Liver (tissue), 3 donors: ENCODE measurements at regions not wholly inside any gene's neighbourhood (a gene's known extent, or its start where the extent isn't known, plus 50 kb on each side); places are given as distances from the start of the nearest gene placed in this dataset.

Experiments used
- CTCF ChIP-seq: fragments of 150-350 bp; IDR thresholded peaks from 2 replicates; pipeline ENCODE4 v1.5.1; 2017; ENCODE audit warnings: improper control_type of control experiment, low read depth, low read length; ENCODE audit not compliant: missing input control
- EGR1 ChIP-seq, 2 donors: IDR thresholded peaks; 2 replicates each; pipeline ENCODE4 v1.6.1; 2016 to 2018; ENCODE audit warnings: antibody characterized with exemption in 2 of 2, low read depth in 2 of 2
- FOXA2 ChIP-seq: IDR thresholded peaks from 2 replicates; pipeline ENCODE4 v1.6.1; 2016; ENCODE audit warnings: antibody characterized with exemption
- GABPA ChIP-seq, 2 donors: IDR thresholded peaks in 1 of 2; conservative IDR thresholded peaks in 1 of 2; 2 replicates each; pipeline ENCODE4 v1.6.1; 2016; ENCODE audit warnings: antibody characterized with exemption in 2 of 2, mild to moderate bottlenecking in 1 of 2, moderate library complexity in 1 of 2
- MAX ChIP-seq: IDR thresholded peaks from 2 replicates; pipeline ENCODE4 v1.6.1; 2016; ENCODE audit warnings: antibody characterized with exemption
- NR2F2 ChIP-seq: IDR thresholded peaks from 2 replicates; pipeline ENCODE4 v1.6.1; 2016; ENCODE audit warnings: antibody characterized with exemption
- RAD21 ChIP-seq, 2 donors: IDR thresholded peaks; 2 replicates each; pipeline ENCODE4 v1.6.1; 2016; ENCODE audit warnings: antibody characterized with exemption in 2 of 2, mild to moderate bottlenecking in 2 of 2
- REST ChIP-seq: IDR thresholded peaks from 2 replicates; pipeline ENCODE4 v1.6.1; 2016; ENCODE audit warnings: antibody characterized with exemption, mild to moderate bottlenecking
- RXRA ChIP-seq, 2 donors: IDR thresholded peaks; 2 replicates each; pipeline ENCODE4 v1.6.1; 2017 to 2018; ENCODE audit warnings: antibody characterized with exemption in 2 of 2, mild to moderate bottlenecking in 1 of 2
- SP1 ChIP-seq: IDR thresholded peaks from 2 replicates; pipeline ENCODE4 v1.6.1; 2018; ENCODE audit warnings: antibody characterized with exemption, mild to moderate bottlenecking
- TAF1 ChIP-seq: conservative IDR thresholded peaks from 2 replicates; pipeline ENCODE4 v1.6.1; 2016; ENCODE audit warnings: antibody characterized with exemption, mild to moderate bottlenecking
- YY1 ChIP-seq: IDR thresholded peaks from 2 replicates; pipeline ENCODE4 v1.6.1; 2016; ENCODE audit warnings: antibody characterized with exemption, mild to moderate bottlenecking
- ZBTB33 ChIP-seq: IDR thresholded peaks from 2 replicates; pipeline ENCODE4 v1.6.1; 2016; ENCODE audit warnings: antibody characterized with exemption
- donor health status: healthy.
- donor health status: healthy.

GRCh38 chr14:81801921-81802320, 268.3 kb upstream of the SEL1L start:
- no peak for TF ChIP-seq REST
- no peak for TF ChIP-seq CTCF
- no peak for TF ChIP-seq TAF1
- TF ChIP-seq NR2F2: no peak
- no peak for TF ChIP-seq GABPA (IDR thresholded peaks at IDR 0.05 in 1 of 2, conservative IDR thresholded peaks at IDR 0.05 in 1 of 2)
- TF ChIP-seq ZBTB33: no peak
- TF ChIP-seq RXRA (IDR thresholded peaks at IDR 0.05): no peak
- TF ChIP-seq MAX: no peak
- no peak for TF ChIP-seq FOXA2
- TF ChIP-seq RAD21 (IDR thresholded peaks at IDR 0.05): no peak
- no peak for TF ChIP-seq SP1
- no peak for TF ChIP-seq YY1
- no peak for TF ChIP-seq EGR1 (IDR thresholded peaks at IDR 0.05; ENCODE audit: low read depth in 2 of 2)
